H1 (cell line): ENCODE measurements at regions not wholly inside any gene's neighbourhood (a gene's known extent, or its start where the extent isn't known, plus 50 kb on each side); places are given as distances from the start of the nearest gene placed in this dataset.

ENCODE experiments used
- CTCF ChIA-PET: fragments of 300-600 bp; sonication (Branson Sonifier 250); formaldehyde crosslinking; loops from one replicate; lab custom pipeline; 2021; ENCODE audit not compliant: partially characterized antibody; lab: Charles Lee
- POLR2A ChIA-PET: fragments of 300-600 bp; sonication (Branson Sonifier 250); formaldehyde crosslinking; loops from one replicate; lab custom pipeline; 2021; ENCODE audit warnings: inconsistent platforms; ENCODE audit not compliant: partially characterized antibody; lab: Charles Lee
- DNase-seq, 2 experiments: peaks; one replicate each; pipeline versions ENCODE4 v3.0.0 to v3.0.0-alpha.2; 2010 to 2022; ENCODE audit warnings: low spot score in 2 of 2, low read depth in 1 of 2, mixed read lengths in 1 of 2
- FAIRE-seq: peaks from 2 replicates; lab custom pipeline; 2011; peaks lifted over from hg19 to GRCh38; lab: Jason Lieb, UNC
- H2AFZ ChIP-seq: 2 replicates; pipeline ENCODE4 v1.8.1; 2012; ENCODE audit warnings: low read length, inconsistent platforms
- H2AK5ac ChIP-seq: 2 replicates; pipeline ENCODE4 v1.6.1; 2013; ENCODE audit warnings: low read depth, low read length
- H2BK120ac ChIP-seq: replicated peaks from 2 replicates; pipeline ENCODE3; 2013; ENCODE audit warnings: low read depth, low read length, inconsistent platforms
- H2BK12ac ChIP-seq: 2 replicates; pipeline ENCODE4 v1.6.1; 2013; ENCODE audit warnings: low read depth, low read length
- H2BK15ac ChIP-seq: 2 replicates; pipeline ENCODE4 v1.6.1; 2013; ENCODE audit warnings: low read length
- H2BK20ac ChIP-seq: 2 replicates; pipeline ENCODE4 v1.6.1; 2013; ENCODE audit warnings: low read length
- H2BK5ac ChIP-seq: 2 replicates; pipeline ENCODE4 v1.6.1; 2013; ENCODE audit warnings: low read depth, low read length
- H3K14ac ChIP-seq: 2 replicates; pipeline ENCODE4 v1.6.1; 2013; ENCODE audit warnings: inconsistent platforms; ENCODE audit not compliant: insufficient read length
- H3K18ac ChIP-seq: 2 replicates; pipeline ENCODE4 v1.6.1; 2013; ENCODE audit warnings: low read length; ENCODE audit errors: extremely low read depth
- H3K23ac ChIP-seq: 2 replicates; pipeline ENCODE4 v1.6.1; 2013; ENCODE audit warnings: inconsistent platforms; ENCODE audit not compliant: insufficient read length
- H3K23me2 ChIP-seq: 2 replicates; pipeline ENCODE4 v1.6.1; 2013; ENCODE audit warnings: low read depth, low read length
- H3K27ac ChIP-seq: 2 replicates; pipeline ENCODE4 v1.6.1; 2011; ENCODE audit warnings: low read depth, low read length, inconsistent platforms
- H3K27me3 ChIP-seq, 4 experiments: replicated peaks in 1 of 4; 1 replicate in 1 of 4; 2 replicates in 3 of 4; pipeline versions ENCODE4 v1.6.1 to v1.8.1; 2011 to 2013; ENCODE audit warnings: low read length in 3 of 4, mild to moderate bottlenecking in 3 of 4, inconsistent platforms in 2 of 4, mixed read lengths in 2 of 4, moderate library complexity in 1 of 4; ENCODE audit not compliant: control insufficient read depth in 3 of 4, insufficient read depth in 3 of 4; ENCODE audit errors: extremely low read depth in 1 of 4
- H3K36me3 ChIP-seq, 4 experiments: 2 replicates each; pipeline versions ENCODE4 v1.6.1 to v1.8.1; 2011 to 2013; ENCODE audit warnings: mild to moderate bottlenecking in 4 of 4, low read length in 3 of 4, moderate library complexity in 2 of 4, control low read depth in 1 of 4, inconsistent platforms in 1 of 4; ENCODE audit not compliant: insufficient read depth in 4 of 4, control insufficient read depth in 2 of 4
- H3K4ac ChIP-seq: replicated peaks from 2 replicates; pipeline ENCODE3; 2013; ENCODE audit warnings: low read length, low read depth, mixed read lengths, inconsistent platforms; ENCODE audit not compliant: insufficient read length
- H3K4me1 ChIP-seq, 4 experiments: replicated peaks in 1 of 4; 1 replicate in 1 of 4; 2 replicates in 3 of 4; pipeline versions ENCODE4 v1.6.1 to v1.8.1; 2011 to 2013; ENCODE audit warnings: low read length in 3 of 4, inconsistent platforms in 2 of 4, mixed read lengths in 1 of 4; ENCODE audit not compliant: insufficient read depth in 4 of 4, control insufficient read depth in 3 of 4
- H3K4me2 ChIP-seq, 2 experiments: 2 replicates each; pipeline versions ENCODE4 v1.6.1 to v1.8.1; 2011 to 2013; ENCODE audit warnings: low read depth in 2 of 2, low read length in 2 of 2, control low read depth in 1 of 2, inconsistent platforms in 1 of 2, mild to moderate bottlenecking in 1 of 2; ENCODE audit not compliant: insufficient read depth in 1 of 2
- H3K4me3 ChIP-seq, 4 experiments: fragments of 200-600, 300-600 bp in 1 of 4; sonication (generic), shearing (Covaris generic), sonication (Bioruptor Twin) in 1 of 4; 2 replicates each; pipeline versions ENCODE4 v1.5.1 to v1.8.1; 2011 to 2016; ENCODE audit warnings: low read length in 4 of 4, low read depth in 3 of 4, control low read depth in 2 of 4, inconsistent platforms in 2 of 4, mild to moderate bottlenecking in 2 of 4, mixed read lengths in 1 of 4, moderate library complexity in 1 of 4; ENCODE audit not compliant: insufficient read depth in 2 of 4; ENCODE audit errors: extremely low read depth in 1 of 4
- H3K56ac ChIP-seq: replicated peaks from 2 replicates; pipeline ENCODE3; 2013; ENCODE audit warnings: low read depth, mild to moderate bottlenecking, mixed read lengths, low read length, inconsistent platforms; ENCODE audit not compliant: insufficient read length
- H3K79me1 ChIP-seq: 2 replicates; pipeline ENCODE4 v1.6.1; 2013; ENCODE audit warnings: low read depth, low read length, control low read depth
- H3K79me2 ChIP-seq, 2 experiments: 2 replicates each; pipeline versions ENCODE4 v1.6.1 to v1.8.1; 2012 to 2013; ENCODE audit warnings: low read length in 2 of 2, mild to moderate bottlenecking in 2 of 2, inconsistent platforms in 1 of 2; ENCODE audit not compliant: insufficient read depth in 2 of 2, control insufficient read depth in 1 of 2
- H3K9ac ChIP-seq, 4 experiments: replicated peaks in 1 of 4; 1 replicate in 1 of 4; 2 replicates in 3 of 4; pipeline versions ENCODE4 v1.6.1 to v1.8.1; 2011 to 2013; ENCODE audit warnings: low read depth in 3 of 4, low read length in 3 of 4, control low read depth in 2 of 4, mild to moderate bottlenecking in 2 of 4, moderate library complexity in 2 of 4, inconsistent platforms in 1 of 4; ENCODE audit errors: extremely low read depth in 1 of 4
- H3K9me3 ChIP-seq, 2 experiments: 2 replicates each; pipeline versions ENCODE4 v1.6.1 to v1.8.1; 2012 to 2013; ENCODE audit warnings: mild to moderate bottlenecking in 2 of 2, moderate library complexity in 2 of 2, control low read depth in 1 of 2, inconsistent platforms in 1 of 2, low read depth in 1 of 2, low read length in 1 of 2, mixed read lengths in 1 of 2; ENCODE audit not compliant: insufficient read depth in 2 of 2
- H4K20me1 ChIP-seq, 2 experiments: replicated peaks in 1 of 2; 2 replicates each; pipeline versions ENCODE3 to v1.8.1; 2011 to 2013; ENCODE audit warnings: inconsistent platforms in 2 of 2, low read length in 2 of 2, mild to moderate bottlenecking in 1 of 2; ENCODE audit not compliant: insufficient read depth in 2 of 2, control insufficient read depth in 1 of 2
- H4K5ac ChIP-seq: 2 replicates; pipeline ENCODE4 v1.6.1; 2013; ENCODE audit warnings: low read length, low read depth, mixed read lengths, inconsistent platforms; ENCODE audit not compliant: insufficient read length
- H4K8ac ChIP-seq: 2 replicates; pipeline ENCODE4 v1.8.0; 2013; ENCODE audit warnings: mild to moderate bottlenecking, moderate library complexity, low read length, inconsistent platforms; ENCODE audit not compliant: insufficient read depth; ENCODE audit errors: extremely low read depth
- H4K91ac ChIP-seq: replicated peaks from 2 replicates; pipeline ENCODE3; 2013; ENCODE audit warnings: low read length, mixed read lengths, inconsistent platforms; ENCODE audit not compliant: insufficient read length
- TBP ChIP-seq: IDR thresholded peaks from 2 replicates; pipeline ENCODE4 v1.6.1; 2011; ENCODE audit warnings: low read depth, low read length, improper control_type of control experiment
- WGBS, 2 experiments: shearing (Covaris generic) in 1 of 2; methylation state at CpG; one replicate each; pipeline versions ENCODE4 v1.1.6 to v1.1.7; 2013 to 2015; ENCODE audit warnings: low lambda C conversion rate in 2 of 2, mixed read lengths in 2 of 2, inconsistent platforms in 1 of 2, low coverage in 1 of 2, missing lambda C conversion rate in 1 of 2; ENCODE audit not compliant: insufficient replicate concordance in 2 of 2, insufficient coverage in 1 of 2, insufficient read length in 1 of 2; ENCODE audit errors: extremely low coverage in 1 of 2, missing lambda C conversion rate in 1 of 2; 5-methylcytosine and 5-hydroxymethylcytosine counted together

DNA sequence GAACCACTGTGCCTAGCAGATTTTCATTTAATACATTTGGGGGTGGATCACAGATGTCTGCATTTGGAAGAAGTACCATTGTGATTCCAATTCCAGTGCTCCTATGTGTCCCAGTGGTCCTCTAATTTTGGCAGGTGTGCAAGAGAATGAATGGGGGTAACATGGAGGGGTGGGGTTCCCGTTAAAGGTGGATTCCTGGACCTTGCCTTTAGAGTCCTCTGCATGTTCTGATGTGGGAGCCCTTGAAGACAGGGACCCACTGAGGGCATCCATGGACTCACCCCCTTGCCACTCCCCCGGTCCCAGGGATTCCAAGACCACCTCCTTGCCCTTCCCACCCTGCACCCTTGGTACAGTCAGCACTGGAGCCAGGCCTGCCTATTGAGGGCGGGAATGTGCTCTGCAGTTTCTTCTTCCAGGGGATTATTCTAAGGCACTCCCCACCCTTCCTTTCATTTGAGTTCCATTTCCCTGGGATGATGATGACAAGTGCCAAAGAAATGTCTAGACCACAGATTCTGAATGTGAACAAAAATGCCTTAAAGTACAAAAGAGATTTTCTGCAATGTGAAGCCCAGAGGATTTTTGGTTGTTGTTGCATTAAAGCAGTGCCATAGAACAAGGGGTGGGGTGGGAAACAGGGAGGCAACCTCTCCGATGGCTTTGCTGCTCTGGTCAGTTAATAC, 119.4 kb upstream of the PTCH1 start:
- no peak for DNase-seq
- H3K36me3 ChIP-seq: no peaks in the 10 kb centered on the region
- no peak overlapping the region for H4K8ac ChIP-seq
- no peak overlapping the region for H3K27ac ChIP-seq
- TF ChIP-seq TBP: no peak
- H2AK5ac ChIP-seq: no peak overlapping the region
- H3K4ac ChIP-seq: no peak overlapping the region
- no peak for FAIRE-seq
- no peak overlapping the region for H3K56ac ChIP-seq
- H4K91ac ChIP-seq: no peak overlapping the region
- no peak overlapping the region for H3K23ac ChIP-seq
- CTCF ChIA-PET: interaction anchor here (1.3 kb wide), 1 partner anchor 8 kb away, joined by 6 read pairs; no protein-coding TSS in a partner anchor
- no peak overlapping the region for H2BK12ac ChIP-seq
- H4K20me1 ChIP-seq: no peaks in the 10 kb centered on the region
- no peaks in the 10 kb centered on the region for H3K79me2 ChIP-seq
- no peaks in the 10 kb centered on the region for H3K23me2 ChIP-seq
- no peak overlapping the region for H3K9ac ChIP-seq
- POLR2A ChIA-PET: no interaction called here
- no peak overlapping the region for H3K18ac ChIP-seq
- H3K79me1 ChIP-seq: no peaks in the 10 kb centered on the region
- no peak overlapping the region for H2BK120ac ChIP-seq
- no peak overlapping the region for H3K4me2 ChIP-seq
- H2AFZ ChIP-seq: no peak overlapping the region
- H3K27me3 ChIP-seq: no peaks in the 10 kb centered on the region
- no peak overlapping the region for H4K5ac ChIP-seq
- H3K4me1 ChIP-seq: peaks cover 0 to 5% (median 0%) of the 10 kb centered on the region in 4 experiments; a peak in 3 of 7 replicates
- no peaks in the 10 kb centered on the region for H3K9me3 ChIP-seq
- H2BK20ac ChIP-seq: no peak overlapping the region
- no peak overlapping the region for H2BK15ac ChIP-seq
- WGBS, 2 experiments: 87% methylated on average over 4 of the region's 4 CpGs; no CpG with 5 or more reads in 1 of the 2 experiments
- no peak overlapping the region for H3K14ac ChIP-seq
- H3K4me3 ChIP-seq: no peak overlapping the region
- no peak overlapping the region for H2BK5ac ChIP-seq
